ENCODE measurements at regions not wholly inside any gene's neighbourhood (a gene's known extent, or its start where the extent isn't known, plus 50 kb on each side); places are given as distances from the start of the nearest gene placed in this dataset.
"Not testable (repeated sequence)": the region's sequence is repeated elsewhere in the genome, so short reads cannot be mapped to it uniquely, and the experiment has no call there.

DNA sequence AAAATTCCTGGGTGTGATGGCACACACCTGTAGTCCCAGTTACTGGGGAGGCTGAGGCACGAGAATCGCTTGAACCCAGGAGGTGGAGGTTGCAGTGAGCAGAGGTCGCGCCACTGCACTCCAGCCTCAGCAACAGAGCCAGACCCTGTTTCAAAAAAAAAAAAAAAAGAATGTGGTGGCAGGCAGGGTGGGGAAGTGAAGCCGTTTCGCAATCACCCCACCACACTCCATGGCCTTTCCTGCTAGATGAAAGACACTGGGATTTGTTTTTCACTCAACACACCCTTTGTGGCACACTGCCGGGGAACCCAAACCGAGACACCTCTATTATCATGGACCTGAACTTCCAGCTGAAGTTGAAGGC is 172.4 kb upstream of the IQSEC1 start:
- DNase-seq, result no peak

DNA sequence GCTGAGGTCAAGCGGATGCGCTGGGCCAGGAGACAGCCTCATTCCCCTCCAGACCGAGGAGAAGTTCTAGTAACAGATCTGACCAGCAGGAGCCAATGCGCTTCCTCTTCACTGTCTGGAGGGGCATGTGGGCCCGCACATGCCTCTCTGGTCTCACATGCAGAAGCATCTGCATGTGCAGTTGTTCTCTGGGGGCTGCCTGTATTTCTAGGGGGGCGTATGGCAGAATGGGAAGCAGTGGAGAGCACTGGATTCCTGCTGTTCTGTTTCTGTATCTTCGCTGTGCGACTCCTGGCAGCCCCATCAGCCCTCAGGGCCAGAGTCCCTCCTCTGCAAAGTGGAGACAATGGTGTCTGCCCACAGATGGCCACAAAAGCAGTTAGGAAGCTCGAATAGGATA is 170.4 kb upstream of the IQSEC1 start:
- no peak for DNase-seq

DNA sequence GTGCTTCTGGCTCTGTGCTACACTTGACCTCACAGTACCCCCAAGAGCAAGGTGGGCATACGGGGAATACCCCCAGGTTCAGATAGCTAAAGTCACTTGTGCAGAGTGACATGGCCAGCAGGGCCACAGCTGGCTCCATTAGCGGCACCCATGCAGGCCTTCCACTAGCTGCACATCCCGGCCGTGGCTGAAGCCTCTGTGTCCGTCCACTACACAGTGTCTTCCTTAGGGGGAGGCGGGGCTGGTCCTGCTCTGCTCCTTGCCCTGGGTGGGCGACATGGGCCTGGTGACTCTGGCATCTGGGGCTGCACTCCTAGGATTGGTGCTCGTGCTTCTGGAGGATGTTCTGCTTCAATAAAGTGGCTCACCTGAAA is 169.1 kb upstream of the IQSEC1 start:
- DNase-seq, result no peak

DNA sequence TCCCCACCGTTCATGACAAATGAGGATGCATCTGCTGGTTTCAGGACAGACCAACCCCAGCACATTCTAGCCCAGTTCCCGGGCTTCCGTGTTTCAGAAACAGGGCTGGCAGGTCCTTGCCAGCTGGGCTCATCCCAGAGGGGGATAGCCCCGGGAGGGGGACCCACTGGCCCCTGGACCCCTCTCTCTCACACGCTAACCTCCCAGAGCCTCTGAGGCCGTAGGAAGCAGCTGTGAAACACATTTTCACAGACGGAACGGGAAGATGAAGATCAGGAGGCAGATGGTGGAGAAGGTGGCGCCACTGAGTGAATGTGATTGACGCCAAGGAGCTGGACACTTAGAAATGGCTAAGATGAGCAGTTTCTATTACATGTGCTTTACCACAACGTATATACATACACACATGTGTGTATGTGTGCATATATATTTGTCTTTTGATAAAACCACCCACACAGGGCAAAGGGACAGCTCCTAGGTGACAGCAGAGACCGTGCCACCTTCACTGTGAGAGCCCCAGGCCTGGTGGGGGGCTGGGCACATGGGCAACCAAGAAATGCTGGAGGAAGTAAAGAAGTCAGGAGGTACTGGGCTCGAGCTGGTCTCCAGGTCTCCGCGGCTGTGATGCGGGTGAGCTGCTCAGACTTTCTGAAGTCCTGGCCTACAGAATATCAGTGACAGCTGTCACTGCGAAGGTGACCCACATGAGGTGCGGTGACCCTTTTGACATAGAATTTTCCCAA is 168.6 kb upstream of the IQSEC1 start:
- DNase-seq, result no peak

- no peak for DNase-seq
These were observed 167.8 kb upstream of the IQSEC1 start for GRCh38 chr3:13240928-13241618.

DNA sequence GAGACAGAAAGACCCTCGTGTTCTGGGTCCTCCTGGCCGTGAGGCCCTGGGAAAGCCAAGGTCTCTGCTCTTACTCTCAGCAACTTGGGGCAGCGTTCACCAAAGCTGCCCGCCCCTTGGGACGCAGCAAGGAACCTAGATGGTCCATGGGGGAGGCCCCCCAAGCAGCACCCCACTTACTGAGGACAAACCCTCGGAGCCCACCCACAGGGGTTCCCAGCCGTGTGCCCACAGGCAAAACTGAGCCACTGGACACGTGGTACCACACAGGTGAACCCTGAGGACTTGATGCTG is 166.2 kb upstream of the IQSEC1 start:
- no peak for DNase-seq

DNA sequence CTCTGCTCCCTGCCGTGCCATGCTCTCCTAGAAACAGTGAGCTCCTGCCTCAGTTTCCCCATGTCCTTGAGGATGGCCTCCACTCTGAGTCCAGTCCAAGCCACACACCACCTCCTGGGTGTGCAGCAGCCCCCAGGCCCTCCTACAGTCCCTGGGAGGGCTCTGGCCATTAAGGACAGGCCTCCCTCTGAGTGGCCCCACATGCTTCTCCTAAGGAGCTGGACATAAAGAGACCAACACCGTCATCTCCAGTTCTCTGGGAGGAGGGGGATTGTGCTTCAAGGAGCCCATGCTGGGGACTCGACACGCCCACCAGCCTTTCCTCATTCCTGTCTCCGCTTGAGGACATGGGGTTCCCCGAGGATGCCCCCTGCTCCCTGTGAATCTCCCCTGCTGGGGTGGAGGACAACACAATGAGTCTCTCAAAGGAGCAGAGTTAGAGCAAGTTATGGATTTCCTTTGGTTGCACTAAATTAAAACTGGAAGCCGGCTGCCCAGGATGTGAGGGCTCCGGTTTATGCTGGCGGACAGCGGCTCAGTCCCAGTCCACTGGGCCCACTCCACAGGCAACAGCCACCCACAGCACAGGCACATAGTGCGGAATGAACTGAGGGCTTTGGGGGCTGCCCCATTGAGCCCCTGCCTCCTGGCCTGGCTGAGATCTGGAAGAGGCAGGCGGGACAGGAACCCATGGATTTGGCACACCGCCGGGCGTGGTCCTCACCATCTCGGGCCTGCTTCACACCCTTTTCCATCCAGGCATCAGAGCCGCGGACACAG is 165.6 kb upstream of the IQSEC1 start:
- no peak for DNase-seq

DNA sequence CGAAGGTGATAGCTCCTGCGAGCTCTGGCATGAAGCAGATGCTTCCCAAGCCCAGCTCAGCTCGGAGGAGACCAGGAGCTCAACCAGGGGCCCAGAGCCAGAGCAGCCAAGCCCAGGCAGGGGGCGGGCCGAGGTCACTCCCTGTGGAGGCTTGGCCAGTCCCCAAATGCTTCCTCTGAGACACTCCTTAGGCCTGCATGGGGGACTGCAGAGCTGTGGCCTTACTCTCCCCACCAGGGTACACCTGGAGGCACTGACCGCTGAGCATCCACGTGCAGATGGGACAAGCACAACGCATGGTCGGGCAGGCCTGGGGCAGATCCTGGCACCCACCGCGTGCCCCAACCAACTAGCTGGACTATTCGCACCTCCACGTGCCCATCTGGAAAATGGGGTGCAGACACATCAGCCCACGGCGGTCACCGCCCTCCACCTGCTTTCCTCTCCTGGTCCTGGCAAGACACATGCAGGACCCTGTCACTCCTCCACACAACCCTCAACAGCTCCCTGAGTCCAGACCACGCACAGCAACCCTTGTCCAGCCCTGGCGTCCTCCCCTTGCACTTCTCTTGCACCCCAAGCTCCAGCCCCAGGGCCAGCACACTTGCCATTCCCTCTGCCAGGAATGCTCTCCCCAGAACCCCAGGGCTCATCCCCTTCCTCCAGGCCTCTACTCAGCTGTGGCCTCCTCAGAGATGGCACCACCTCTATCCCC is 164.7 kb upstream of the IQSEC1 start:
- DNase-seq, result no peak

DNA sequence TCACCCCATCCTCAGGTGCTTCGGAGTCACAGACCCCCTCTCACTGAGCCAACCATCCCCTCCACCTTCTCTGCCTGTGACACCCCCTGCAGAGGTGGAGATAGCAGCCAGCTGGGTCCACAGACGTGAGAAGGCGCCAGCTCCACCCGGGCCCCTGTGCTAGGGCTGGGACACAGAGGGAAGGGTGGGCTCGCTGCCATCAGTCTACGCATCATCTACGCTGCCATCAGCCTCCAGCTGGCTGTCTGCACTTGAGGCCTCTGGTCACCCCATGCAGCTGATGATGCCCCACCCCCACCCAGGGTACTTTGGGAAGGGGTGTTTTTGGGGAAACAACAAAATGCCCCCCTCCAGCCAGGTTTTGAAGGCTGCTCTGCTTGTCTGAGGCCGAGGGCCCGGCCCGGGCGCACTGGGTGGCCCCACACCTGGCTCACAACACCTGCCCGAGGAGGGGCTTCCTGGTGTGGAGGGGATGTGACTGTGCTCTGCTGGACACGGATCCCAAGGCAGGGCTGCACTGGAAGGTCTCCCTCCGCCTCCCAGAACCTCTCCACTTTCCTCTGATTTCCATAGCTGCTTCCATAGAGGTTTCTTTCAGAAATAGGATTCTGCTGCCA is 163.4 kb upstream of the IQSEC1 start:
- no peak for DNase-seq

DNA sequence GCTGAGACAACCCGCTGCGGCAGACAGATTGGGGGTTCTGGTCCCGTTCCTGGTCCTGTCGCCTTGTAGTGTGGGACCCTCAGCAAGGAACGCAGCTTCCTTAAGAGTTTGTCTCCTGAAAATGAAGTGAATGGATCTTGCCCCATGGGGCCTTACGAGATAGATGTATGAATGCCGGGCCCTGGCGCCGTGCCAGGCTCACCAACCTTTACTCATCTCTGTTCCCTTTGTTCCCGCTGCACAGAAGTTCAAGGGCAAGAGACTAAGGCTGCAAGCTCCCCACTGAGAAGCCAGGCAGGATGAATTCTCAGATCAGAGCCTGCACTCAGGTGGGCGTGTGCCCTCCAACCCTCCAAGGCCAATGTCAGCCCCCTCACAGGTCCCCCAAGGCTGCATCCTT is 162.7 kb upstream of the IQSEC1 start:
- peak; percentile 23 for DNase-seq

GRCh38 chr3:13235079-13235478 is 161.8 kb upstream of the IQSEC1 start:
- no peak for DNase-seq

DNA sequence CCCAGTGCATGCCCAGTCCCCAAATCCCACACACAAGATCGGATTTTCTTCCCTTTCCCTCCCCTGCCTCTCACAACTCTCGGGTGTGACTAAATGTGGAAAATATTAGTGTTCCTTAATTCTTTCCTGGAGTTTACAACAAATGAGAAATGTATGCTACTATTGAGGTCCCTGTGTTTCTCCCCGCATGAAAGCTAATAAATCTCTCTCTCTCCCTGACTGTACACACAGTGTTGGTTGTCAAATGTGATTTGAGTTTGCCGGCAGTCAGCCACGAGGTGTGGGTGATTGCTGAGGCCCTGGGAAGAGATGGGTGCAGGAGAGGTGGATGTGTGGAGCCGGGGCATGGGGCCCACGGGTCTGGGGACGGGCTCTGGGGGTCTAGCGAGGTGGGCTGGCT is 161.4 kb upstream of the IQSEC1 start:
- no peak for DNase-seq

- no peak for DNase-seq
These were observed 160.6 kb upstream of the IQSEC1 start for GRCh38 chr3:13233487-13234485.

GRCh38 chr3:13231781-13232666 is 158.8 kb upstream of the IQSEC1 start:
- DNase-seq, result no peak

DNA sequence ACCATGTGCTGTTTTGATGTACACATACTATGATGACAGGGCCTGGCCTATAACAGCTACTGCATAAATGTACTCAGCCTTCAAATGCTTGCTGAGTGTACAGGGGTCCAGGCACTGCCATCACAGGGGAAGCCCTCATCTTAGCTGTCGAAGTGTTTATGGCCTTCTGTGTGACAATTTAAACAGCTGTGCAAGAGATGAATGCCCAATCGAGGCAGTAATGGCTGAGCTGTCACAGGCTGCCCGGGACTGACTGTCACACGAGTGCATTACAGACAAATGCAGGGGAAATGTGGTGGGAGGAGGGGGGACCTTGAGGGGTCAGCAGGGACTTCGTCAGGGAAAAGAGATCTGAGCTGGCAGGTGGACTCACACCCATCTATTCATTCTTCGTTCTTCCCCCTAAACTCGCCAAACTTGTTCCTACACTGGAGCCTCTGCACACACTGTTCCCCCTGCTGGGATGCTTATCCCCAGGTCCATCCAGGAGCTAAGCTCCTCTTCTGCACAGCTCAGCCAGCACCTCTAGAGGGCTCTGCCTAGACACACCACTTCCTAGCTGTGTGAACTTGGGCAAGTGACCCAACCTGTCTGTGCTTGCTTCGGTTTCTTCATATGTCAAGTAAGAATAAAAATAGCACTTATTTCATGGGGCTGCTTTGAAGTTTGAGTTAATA is 156.2 kb upstream of the IQSEC1 start:
- no peak for DNase-seq

- DNase-seq, result no peak
These were observed 155.4 kb upstream of the IQSEC1 start for GRCh38 chr3:13228584-13228983.

DNA sequence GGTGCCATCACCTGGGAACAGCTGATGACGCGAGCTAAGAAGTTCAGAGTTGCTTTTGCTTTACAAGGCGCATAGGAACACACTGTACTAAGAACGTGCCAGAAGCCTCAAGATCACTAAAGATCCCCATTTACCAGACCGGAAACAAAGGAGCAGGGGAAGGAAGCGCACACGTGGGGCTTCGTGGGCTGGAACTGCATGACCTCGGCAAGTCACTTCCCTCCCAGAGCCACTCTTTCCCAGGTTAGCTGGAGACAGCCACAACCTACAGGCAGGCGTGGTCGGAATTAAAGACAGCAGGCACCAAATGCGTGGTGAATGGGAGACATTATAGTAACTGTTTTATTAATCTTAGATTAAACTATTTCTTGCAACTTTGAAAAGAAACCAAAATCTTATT is 154.9 kb upstream of the IQSEC1 start:
- not testable (repeated sequence) for DNase-seq

DNA sequence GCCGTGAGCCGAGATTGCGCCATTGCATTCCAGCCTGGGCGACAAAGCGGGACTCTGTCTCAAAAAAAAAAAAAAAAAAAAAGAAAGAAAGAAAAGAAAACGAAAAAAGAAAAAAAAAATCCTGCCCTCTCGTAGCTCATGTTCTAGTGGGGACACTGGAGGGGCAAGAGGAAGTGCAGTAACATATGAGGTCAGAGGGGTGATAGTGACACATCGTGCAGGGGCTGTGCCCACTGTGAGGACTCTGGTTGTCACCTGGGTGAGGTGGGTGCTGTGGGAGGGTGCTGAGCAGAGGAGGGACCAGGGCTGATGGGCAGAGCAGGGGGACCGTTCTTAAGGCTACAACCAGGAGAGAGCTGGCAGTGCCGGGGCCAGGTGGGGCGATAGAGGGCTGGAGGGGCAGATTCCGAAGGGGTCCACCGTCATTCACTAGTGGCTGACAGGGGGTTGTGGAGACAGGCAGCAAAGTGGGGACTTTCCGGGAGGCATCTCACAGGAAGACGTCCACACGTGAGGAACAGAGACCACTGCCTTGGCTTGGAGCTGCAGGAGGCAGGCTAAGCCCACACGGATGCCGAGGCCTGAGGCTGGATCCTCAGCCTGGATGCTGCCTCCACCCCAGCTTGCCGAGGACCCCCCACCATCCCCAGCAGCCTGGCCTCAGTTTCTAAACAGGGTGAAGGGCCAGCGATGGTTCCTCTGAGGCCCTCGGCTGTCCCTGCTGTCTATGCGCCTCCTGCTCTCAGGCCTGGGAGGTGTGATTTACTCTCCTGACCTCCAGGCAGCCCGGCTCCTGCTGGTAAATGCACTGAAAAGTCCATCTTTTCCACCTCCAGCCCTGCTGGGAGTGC is 154.3 kb upstream of the IQSEC1 start:
- DNase-seq, result no peak

DNA sequence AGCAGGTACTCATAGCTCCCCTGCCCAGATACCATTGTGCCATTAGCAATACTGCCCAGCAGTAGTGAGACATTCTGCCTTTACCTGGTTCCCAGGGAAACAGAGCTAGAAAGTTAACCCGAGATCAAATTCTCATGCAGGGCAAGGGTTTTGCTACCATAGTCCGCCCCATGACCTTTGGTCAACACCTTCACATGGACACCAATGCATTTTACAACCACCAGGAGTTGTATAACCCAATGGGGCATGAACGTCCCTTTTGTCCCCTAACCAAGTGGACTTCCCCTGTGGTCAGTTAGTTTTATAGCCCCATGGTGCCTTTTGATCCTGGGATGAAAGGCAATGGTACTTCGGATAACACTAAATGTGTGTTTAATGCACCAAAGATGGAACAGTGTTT is 151.7 kb upstream of the IQSEC1 start:
- DNase-seq, result no peak

Data from NCI-H2227 treated with DMSO at 0.1 percent for 48 hours (cell line).